GM12878 (cell line): ENCODE measurements at regions not wholly inside any gene's neighbourhood (a gene's known extent, or its start where the extent isn't known, plus 50 kb on each side); places are given as distances from the start of the nearest gene placed in this dataset.

Experiments
- ATAC-seq: fragments of 200-7000 bp; cut with Tn5 transposase; 3 replicates; pipeline ENCODE4 v1.9.1; 2020; ENCODE audit warnings: mild to moderate bottlenecking, moderate library complexity
- BruUV-seq: library from RNA; stranded (reverse); fragments of 400-500 nt; replicated peaks from 2 replicates; lab custom pipeline; 2021; lab: Mats Ljungman, UMichigan
- CTCF ChIA-PET: fragments of 300-600 bp; sonication (Branson Sonifier 250); formaldehyde crosslinking; extraction: SDS; loops from one replicate; lab custom pipeline; 2021; ENCODE audit warnings: inconsistent platforms; lab: Yijun Ruan, JAX
- POLR2A ChIA-PET: fragments of 350-600 bp; formaldehyde crosslinking; extraction: SDS; loops from one replicate; lab custom pipeline; 2021; ENCODE audit warnings: inconsistent platforms; lab: Charles Lee
- RAD21 ChIA-PET: fragments of 300-600 bp; sonication (Branson Sonifier 250); formaldehyde crosslinking; loops from one replicate; lab custom pipeline; 2023; ENCODE audit warnings: antibody characterized with exemption; ENCODE audit not compliant: unreplicated experiment; lab: Charles Lee
- SMC1A ChIA-PET: fragments of 300-600 bp; sonication (Branson Sonifier 250); formaldehyde crosslinking; loops from one replicate; lab custom pipeline; 2023; ENCODE audit not compliant: unreplicated experiment, uncharacterized antibody; lab: Charles Lee
- DNase-seq: peaks from one replicate; pipeline ENCODE4 v3.0.0-alpha.2; 2011; ENCODE audit warnings: low read depth, low spot score
- FAIRE-seq: peaks from 3 replicates; lab custom pipeline; 2011; peaks lifted over from hg19 to GRCh38; lab: Jason Lieb, UNC
- H2AFZ ChIP-seq: 2 replicates; pipeline ENCODE4 v1.6.0; 2011; ENCODE audit warnings: low read depth, low read length, control low read depth; ENCODE audit not compliant: control insufficient read depth
- H3K27ac ChIP-seq: 2 replicates; pipeline ENCODE4 v1.5.1; 2011; ENCODE audit warnings: control low read depth; ENCODE audit not compliant: control insufficient read depth, insufficient read depth
- H3K27me3 ChIP-seq, 2 experiments: replicated peaks in 1 of 2; 2 replicates each; pipeline versions ENCODE4 v1.6.0 to v1.6.1; 2011; ENCODE audit warnings: low read length in 1 of 2; ENCODE audit not compliant: control insufficient read depth in 2 of 2, insufficient read depth in 2 of 2
- H3K36me3 ChIP-seq, 2 experiments: 2 replicates each; pipeline ENCODE4 v1.5.1; 2011; ENCODE audit warnings: low read length in 1 of 2; ENCODE audit not compliant: control insufficient read depth in 2 of 2, insufficient read depth in 2 of 2
- H3K4me1 ChIP-seq: 2 replicates; pipeline ENCODE4 v1.6.1; 2011; ENCODE audit warnings: mild to moderate bottlenecking, low read length, moderate library complexity, mixed read lengths; ENCODE audit not compliant: control insufficient read depth, insufficient read depth
- H3K4me2 ChIP-seq: 2 replicates; pipeline ENCODE4 v1.6.0; 2011; ENCODE audit warnings: control low read depth; ENCODE audit not compliant: control insufficient read depth, insufficient read depth
- H3K4me3 ChIP-seq: fragments of 200-600 bp; sonication (generic); 2 replicates; pipeline ENCODE4 v1.5.1; 2016
- H3K79me2 ChIP-seq: 2 replicates; pipeline ENCODE4 v1.6.0; 2011; ENCODE audit warnings: low read length; ENCODE audit not compliant: control insufficient read depth, insufficient read depth
- H3K9ac ChIP-seq: 2 replicates; pipeline ENCODE4 v1.8.0; 2011; ENCODE audit warnings: low read length, control low read depth, mixed read lengths; ENCODE audit not compliant: control insufficient read depth, insufficient read depth
- H3K9me3 ChIP-seq: replicated peaks from 3 replicates; pipeline ENCODE4 v1.5.1; 2011; ENCODE audit warnings: mild to moderate bottlenecking, low read length; ENCODE audit not compliant: control insufficient read depth, insufficient read depth
- H4K20me1 ChIP-seq: 2 replicates; pipeline ENCODE4 v1.6.0; 2011; ENCODE audit not compliant: control insufficient read depth, insufficient read depth
- DPF2 ChIP-seq: fragments of 450-650 bp; IDR thresholded peaks from 2 replicates; pipeline ENCODE4 v1.6.1; 2017; ENCODE audit warnings: mild to moderate bottlenecking
- ESRRA ChIP-seq: IDR thresholded peaks from 2 replicates; pipeline ENCODE4 v1.6.1; 2012; ENCODE audit warnings: mild to moderate bottlenecking, low read length, improper control_type of control experiment
- GATAD2B ChIP-seq: fragments of 450-650 bp; conservative IDR thresholded peaks from 2 replicates; pipeline ENCODE4 v1.6.1; 2017; ENCODE audit warnings: low read depth, mild to moderate bottlenecking, moderate library complexity
- IKZF1 ChIP-seq: fragments of 450-650 bp; conservative IDR thresholded peaks from 2 replicates; pipeline ENCODE4 v1.6.1; 2017; ENCODE audit warnings: antibody characterized with exemption, mild to moderate bottlenecking
- IRF4 ChIP-seq: IDR thresholded peaks from 2 replicates; pipeline ENCODE4 v1.6.1; 2011; ENCODE audit warnings: low read depth, low read length
- LARP7 ChIP-seq: fragments of 450-650 bp; IDR thresholded peaks from 2 replicates; pipeline ENCODE4 v1.6.1; 2017; ENCODE audit warnings: mild to moderate bottlenecking
- NKRF ChIP-seq: fragments of 450-650 bp; conservative IDR thresholded peaks from 2 replicates; pipeline ENCODE4 v1.6.1; 2017; ENCODE audit warnings: mild to moderate bottlenecking, moderate library complexity
- PML ChIP-seq: IDR thresholded peaks from 2 replicates; pipeline ENCODE4 v1.6.1; 2012; ENCODE audit warnings: low read length, inconsistent platforms
- RB1 ChIP-seq: fragments of 450-650 bp; formaldehyde crosslinking; IDR thresholded peaks from 2 replicates; pipeline ENCODE4 v1.6.1; 2017; ENCODE audit warnings: mild to moderate bottlenecking, borderline replicate concordance
- RUNX3 ChIP-seq: IDR thresholded peaks from 2 replicates; pipeline ENCODE4 v1.6.1; 2012; ENCODE audit warnings: low read length, inconsistent platforms
- SIX5 ChIP-seq: IDR thresholded peaks from 2 replicates; pipeline ENCODE4 v1.6.1; 2011; ENCODE audit warnings: mild to moderate bottlenecking, low read depth, low read length, moderate library complexity; ENCODE audit not compliant: severe bottlenecking
- SP1 ChIP-seq: IDR thresholded peaks from one replicate; pipeline ENCODE4 v1.6.1; 2011; ENCODE audit warnings: low read depth, low read length
- STAT1 ChIP-seq: fragments of 450-650 bp; conservative IDR thresholded peaks from 2 replicates; pipeline ENCODE4 v1.6.1; 2014; ENCODE audit warnings: antibody characterized with exemption, mild to moderate bottlenecking
- YY1 ChIP-seq: IDR thresholded peaks from 2 replicates; pipeline ENCODE4 v1.6.1; 2011; ENCODE audit warnings: low read depth, mild to moderate bottlenecking, low read length
- ZNF592 ChIP-seq: fragments of 450-650 bp; IDR thresholded peaks from 2 replicates; pipeline ENCODE4 v1.6.1; 2017; ENCODE audit warnings: mild to moderate bottlenecking, moderate library complexity
- WGBS: methylation state at CpG from one replicate; pipeline ENCODE4 v1.1.6; 2016; ENCODE audit warnings: low lambda C conversion rate; ENCODE audit not compliant: insufficient replicate concordance, insufficient coverage; ENCODE audit errors: missing lambda C conversion rate; 5-methylcytosine and 5-hydroxymethylcytosine counted together
- in situ Hi-C: fragments of 300-500 bp; cut with MboI; formaldehyde crosslinking; loops from 9 replicates; pipeline ENCODE4 v1.14.3; 2018; ENCODE audit warnings: mixed read lengths
- intact Hi-C: fragments of 100-400 bp; cut with micrococcal nuclease; formaldehyde crosslinking; loops from one replicate; pipeline ENCODE4 v1.14.2; 2022; ENCODE audit not compliant: unreplicated experiment

GRCh38 chr1:96865731-96866685, 144.4 kb downstream of the PTBP2 start:
- H3K27ac ChIP-seq = no peak overlapping the region
- no peaks in the 10 kb centered on the region for H3K36me3 ChIP-seq
- no peak overlapping the region for H2AFZ ChIP-seq
- TF ChIP-seq YY1 = no peak
- TF ChIP-seq SP1 = no peak
- TF ChIP-seq RUNX3 = no peak
- no peak for TF ChIP-seq DPF2
- no peak for TF ChIP-seq SIX5
- no peak for TF ChIP-seq LARP7
- no peak for TF ChIP-seq RB1
- TF ChIP-seq ESRRA = no peak
- TF ChIP-seq PML = no peak
- no peak for TF ChIP-seq IKZF1
- TF ChIP-seq IRF4 = no peak
- TF ChIP-seq ZNF592 = no peak
- TF ChIP-seq NKRF = no peak
- TF ChIP-seq STAT1 = no peak
- TF ChIP-seq GATAD2B = no peak
- 16% methylated on average over 3 of the region's 3 CpGs for WGBS
- no peaks in the 10 kb centered on the region for H4K20me1 ChIP-seq
- no TSS peak for BruUV-seq
- POLR2A ChIA-PET = no interaction called here
- SMC1A ChIA-PET = no interaction called here
- H3K4me2 ChIP-seq = no peak overlapping the region
- H3K9ac ChIP-seq = no peak overlapping the region
- FAIRE-seq = no peak
- H3K27me3 ChIP-seq = no peaks in the 10 kb centered on the region
- CTCF ChIA-PET = no interaction called here
- no peaks in the 10 kb centered on the region for H3K4me1 ChIP-seq
- ATAC-seq = no peak
- in situ Hi-C loops = no loop called here
- no peak for DNase-seq
- intact Hi-C loops = no loop called here
- no peak overlapping the region for H3K4me3 ChIP-seq
- RAD21 ChIA-PET = no interaction called here
- H3K79me2 ChIP-seq = no peaks in the 10 kb centered on the region
- no peaks in the 10 kb centered on the region for H3K9me3 ChIP-seq
